ENCODE measurements at regions not wholly inside any gene's neighbourhood (a gene's known extent, or its start where the extent isn't known, plus 50 kb on each side); places are given as distances from the start of the nearest gene placed in this dataset.

- intact Hi-C loops (cut with DNase I), result no loop called here
- Histone ChIP-seq H3K27me3 (no peaks in the 10 kb centered on the region), H3K27ac (no peak overlapping the region), H3K9me3 (no peaks in the 10 kb centered on the region), H3K36me3 (no peaks in the 10 kb centered on the region), H3K4me3 (no peak overlapping the region), H3K4me1 (no peaks in the 10 kb centered on the region)
- TF ChIP-seq CTCF (IDR thresholded peaks at IDR 0.05) (no peak), POLR2A (IDR thresholded peaks at IDR 0.05) (no peak)
- DNase-seq (no peak), ATAC-seq (no peak)
- WGBS, 4 donors, result 92 to 95% (median 94%) methylated on average over 2 of the region's 2 CpGs
These were observed 385.1 kb upstream of the HTR2A start for GRCh38 chr13:47281991-47282390.

GRCh38 chr13:47279920-47280319 is 383.1 kb upstream of the HTR2A start:
- no peak for TF ChIP-seq POLR2A (IDR thresholded peaks at IDR 0.05)
- no peak for TF ChIP-seq CTCF (IDR thresholded peaks at IDR 0.05)
- H3K4me3 ChIP-seq, result no peak overlapping the region
- ATAC-seq, result no peak
- no peaks in the 10 kb centered on the region for H3K9me3 ChIP-seq
- DNase-seq, result no peak
- H3K36me3 ChIP-seq, result no peaks in the 10 kb centered on the region
- intact Hi-C loops (cut with DNase I), result no loop called here
- H3K27me3 ChIP-seq, result no peaks in the 10 kb centered on the region
- no peaks in the 10 kb centered on the region for H3K4me1 ChIP-seq
- 54 to 59% (median 58%) methylated on average over 1 of the region's 1 CpG for WGBS, 4 donors
- no peak overlapping the region for H3K27ac ChIP-seq

- TF ChIP-seq POLR2A (IDR thresholded peaks at IDR 0.05), result no peak
- no peak overlapping the region for H3K27ac ChIP-seq
- ATAC-seq, result no peak
- no peaks in the 10 kb centered on the region for H3K4me1 ChIP-seq
- intact Hi-C loops (cut with DNase I), result no loop called here
- no peaks in the 10 kb centered on the region for H3K9me3 ChIP-seq
- no peak overlapping the region for H3K4me3 ChIP-seq
- no peak for DNase-seq
- no peaks in the 10 kb centered on the region for H3K36me3 ChIP-seq
- WGBS, 4 donors, result 93 to 100% (median 99%) methylated on average over 1 of the region's 1 CpG
- no peaks in the 10 kb centered on the region for H3K27me3 ChIP-seq
These were observed 380.9 kb upstream of the HTR2A start for GRCh38 chr13:47277774-47278173.

- intact Hi-C loops (cut with DNase I), result no loop called here
- peaks cover 0 to 3% (median 0%) of the 10 kb centered on the region in 12 donors for H3K9me3 ChIP-seq
- ATAC-seq (no peak), DNase-seq (no peak)
- no peak overlapping the region for H3K4me3 ChIP-seq
- TF ChIP-seq CTCF (IDR thresholded peaks at IDR 0.05), result no peak
- no peak for TF ChIP-seq POLR2A (IDR thresholded peaks at IDR 0.05)
- no peak overlapping the region for H3K27ac ChIP-seq
- H3K27me3 ChIP-seq, result no peaks in the 10 kb centered on the region
- no peaks in the 10 kb centered on the region for H3K4me1 ChIP-seq
- WGBS, 4 donors, result 71 to 85% (median 82%) methylated on average over 2 of the region's 2 CpGs
- H3K36me3 ChIP-seq, result no peaks in the 10 kb centered on the region
These were observed 371.4 kb upstream of the HTR2A start for GRCh38 chr13:47268270-47268669.

- intact Hi-C loops (cut with DNase I), result no loop called here
- 43 to 62% (median 57%) methylated on average over 2 of the region's 2 CpGs for WGBS, 4 donors
- TF ChIP-seq CTCF (IDR thresholded peaks at IDR 0.05) (no peak), POLR2A (IDR thresholded peaks at IDR 0.05) (no peak)
These were observed 361.5 kb upstream of the HTR2A start for GRCh38 chr13:47258384-47258783.

More at GRCh38 chr13:47258384-47258783, 361.5 kb upstream of the HTR2A start:
- Histone ChIP-seq H3K27me3 (peaks cover 0 to 3% (median 0%) of the 10 kb centered on the region in 9 donors), H3K4me1 (no peaks in the 10 kb centered on the region), H3K36me3 (no peaks in the 10 kb centered on the region), H3K27ac (no peak overlapping the region), H3K4me3 (no peak overlapping the region), H3K9me3 (peaks cover 0 to 8% (median 0%) of the 10 kb centered on the region in 12 donors)
- DNase-seq (no peak), ATAC-seq (no peak)

Data from heart left ventricle (tissue), 16 donors.